ENCODE measurements at regions not wholly inside any gene's neighbourhood (a gene's known extent, or its start where the extent isn't known, plus 50 kb on each side); places are given as distances from the start of the nearest gene placed in this dataset.

DNA sequence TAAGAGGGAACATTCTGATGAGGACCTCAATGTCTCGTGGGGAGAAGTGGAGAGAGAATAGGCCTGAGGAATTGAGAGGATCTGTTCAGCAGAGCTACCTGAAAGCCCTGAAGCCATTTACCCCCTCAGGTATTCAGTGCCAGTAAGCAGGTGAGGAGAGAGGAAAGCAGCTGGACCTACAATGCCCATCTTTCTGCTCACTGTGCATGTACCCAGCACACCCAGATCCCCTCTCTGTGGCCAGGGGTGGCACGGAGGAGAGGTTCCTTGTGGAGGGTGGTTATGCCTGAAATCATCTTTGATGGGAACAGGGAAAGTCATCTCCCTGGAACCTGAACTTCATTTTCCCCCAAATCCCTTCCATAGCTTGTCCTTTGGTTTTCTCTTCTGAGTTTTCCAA is 277.8 kb upstream of the B3GAT1 start:
- DNase-seq (ENCODE audit: low spot score) = no peak

DNA sequence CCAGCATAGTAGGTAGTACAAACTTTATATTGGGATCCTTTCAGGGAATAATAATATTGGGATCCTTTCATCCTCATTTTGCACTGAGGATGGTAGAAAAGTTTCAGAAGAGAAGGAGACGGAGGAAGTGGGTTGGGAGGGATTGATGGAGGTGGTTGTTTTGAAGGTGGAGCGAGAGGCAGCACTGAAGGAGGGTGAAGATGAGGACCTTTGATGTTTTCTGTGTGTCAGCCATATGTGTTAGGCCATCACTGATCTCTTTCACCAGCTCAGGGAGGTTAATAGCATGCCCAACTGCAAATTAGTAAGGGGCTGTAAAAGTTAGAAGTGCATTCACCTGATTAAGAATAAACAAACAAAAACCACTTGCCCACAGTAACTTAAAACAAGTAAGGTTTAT is 275.5 kb upstream of the B3GAT1 start:
- no peak for DNase-seq (ENCODE audit: low spot score)

DNA sequence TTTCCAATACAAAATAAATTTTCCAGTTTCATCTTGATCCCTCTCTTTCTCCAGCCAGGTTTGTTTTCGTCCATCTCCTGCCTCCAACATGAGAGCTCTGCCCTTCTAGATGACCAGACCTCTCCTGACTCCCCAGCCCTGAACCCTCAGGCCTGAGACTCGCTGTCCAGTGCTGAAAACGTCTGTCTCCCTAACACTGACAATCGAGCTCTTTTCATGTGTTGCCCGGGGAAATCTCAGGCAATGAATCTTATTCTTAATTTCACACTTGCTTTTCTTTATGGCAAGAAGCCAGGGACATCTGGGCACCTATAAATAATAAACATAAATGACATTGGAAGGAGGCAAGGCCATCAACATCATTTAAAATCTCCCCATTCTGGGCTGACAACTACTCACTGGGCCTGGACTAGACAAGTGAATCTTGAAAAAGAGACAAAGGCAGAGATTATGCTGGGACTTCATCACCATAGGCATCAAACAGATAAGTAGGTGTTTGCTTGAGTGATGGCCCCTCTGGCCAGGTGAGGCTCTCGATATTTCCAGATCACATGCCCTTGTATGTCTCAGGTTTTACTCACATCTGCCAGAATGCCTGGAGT is 274.5 kb upstream of the B3GAT1 start:
- DNase-seq (ENCODE audit: low spot score) = no peak

DNA sequence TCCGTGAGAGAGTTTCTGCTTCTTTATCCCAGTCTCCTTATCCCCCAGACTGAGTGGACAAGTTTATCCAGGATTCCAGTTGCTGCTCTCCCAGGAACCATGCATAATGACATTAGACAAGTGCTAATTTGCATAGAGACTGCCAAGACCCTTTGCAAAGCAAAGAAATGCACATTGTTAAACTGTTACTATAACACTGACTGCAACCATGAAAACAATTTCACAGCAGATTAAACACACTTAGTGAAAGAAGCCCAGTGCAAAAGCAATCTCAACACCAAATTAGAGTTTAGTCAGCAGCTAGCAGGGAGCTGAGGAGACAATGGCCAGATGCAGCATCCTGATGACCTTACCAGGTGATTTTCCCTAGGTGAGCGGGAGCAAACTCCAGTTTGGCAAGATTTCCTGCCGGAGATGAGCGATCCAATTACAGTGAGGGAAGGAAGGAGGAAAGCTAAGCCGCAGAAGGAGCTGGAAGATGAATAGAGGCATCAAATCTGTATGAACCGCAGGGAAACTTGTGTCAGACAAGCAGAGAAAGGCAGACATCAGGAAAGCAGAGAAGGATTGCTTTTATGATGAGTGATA is 273.8 kb upstream of the B3GAT1 start:
- DNase-seq (ENCODE audit: low spot score) = peak; percentile 7

DNA sequence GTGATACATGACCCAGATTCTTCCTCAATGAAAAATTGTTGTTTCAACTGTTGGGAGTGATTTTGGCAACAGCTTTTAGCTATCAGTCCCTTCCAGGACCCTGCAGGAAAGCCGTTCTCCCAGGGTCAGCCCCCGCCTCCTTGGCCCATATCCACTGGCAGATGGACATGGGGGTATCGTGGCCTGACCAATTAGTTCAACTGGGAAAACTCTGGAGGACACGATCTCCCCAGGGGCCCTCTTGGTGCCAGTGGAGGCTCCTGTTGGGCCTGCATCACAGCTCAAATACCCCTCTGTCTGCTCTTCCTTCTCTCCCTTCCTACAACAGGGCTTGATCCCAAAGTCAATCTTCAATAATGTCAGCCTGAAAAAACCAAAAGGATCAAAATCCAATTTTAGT is 272.5 kb upstream of the B3GAT1 start:
- DNase-seq (ENCODE audit: low spot score) = no peak

GRCh38 chr11:134683860-134684259 is 271.8 kb upstream of the B3GAT1 start:
- DNase-seq (ENCODE audit: low spot score) = no peak

DNA sequence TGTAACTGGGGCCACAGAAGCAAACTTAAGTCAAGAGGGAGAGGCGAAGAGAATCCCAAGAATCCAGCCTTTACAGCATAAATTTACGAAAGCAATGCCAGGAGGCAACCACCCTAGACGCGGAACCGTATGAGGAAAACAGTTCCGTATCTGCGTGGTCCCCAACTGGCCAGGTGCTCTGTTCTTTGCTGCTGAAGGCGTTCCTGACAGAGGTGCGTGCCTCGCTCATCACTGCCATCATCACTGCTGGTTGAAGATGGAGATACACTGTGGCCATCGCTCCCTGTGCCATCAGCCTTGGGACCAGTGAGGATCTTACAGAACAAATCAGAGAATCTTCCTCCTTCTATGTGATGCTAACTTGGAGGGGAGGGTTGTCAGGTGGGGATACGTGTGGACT is 270.5 kb upstream of the B3GAT1 start:
- DNase-seq (ENCODE audit: low spot score) = no peak

DNA sequence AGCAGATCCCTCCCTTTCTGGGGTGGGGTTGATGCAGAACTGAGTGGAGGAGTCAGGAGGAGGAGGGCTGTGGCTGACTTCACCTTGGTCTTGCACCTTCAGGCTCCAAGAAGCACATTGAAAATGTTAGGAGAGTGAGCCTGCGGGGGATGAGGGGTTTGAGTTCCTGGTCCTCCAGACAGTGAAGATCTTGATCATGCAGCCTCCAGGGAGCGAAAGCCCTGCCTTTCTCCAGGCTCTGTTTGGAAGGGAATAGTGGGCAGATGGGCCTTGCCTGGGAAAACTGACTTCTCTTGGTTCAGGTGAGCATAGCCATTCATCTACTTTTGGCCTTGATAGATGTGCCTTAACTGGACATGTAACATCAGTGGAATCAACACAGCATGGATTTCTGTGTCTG is 267.6 kb upstream of the B3GAT1 start:
- DNase-seq (ENCODE audit: low spot score) = no peak

DNA sequence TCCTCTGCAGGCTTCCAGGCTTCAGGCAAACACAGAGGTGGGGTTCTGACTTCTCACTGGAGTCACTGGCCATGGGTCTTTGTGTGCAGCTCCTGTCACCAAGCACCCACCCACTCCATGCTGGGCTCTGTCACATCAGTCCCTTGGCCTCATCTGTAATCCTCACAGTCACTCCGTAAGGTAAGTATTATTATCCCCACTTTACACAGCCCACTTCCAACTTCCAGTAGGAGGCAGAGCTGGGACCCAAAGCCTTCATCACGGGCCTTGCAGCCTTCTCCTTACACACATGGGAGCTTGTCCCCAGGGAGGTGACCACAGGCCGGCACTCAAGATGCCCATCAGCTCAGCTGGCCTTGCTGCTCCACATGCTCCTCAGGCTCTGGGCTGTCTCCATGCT is 266.7 kb upstream of the B3GAT1 start:
- no peak for DNase-seq (ENCODE audit: low spot score)

DNA sequence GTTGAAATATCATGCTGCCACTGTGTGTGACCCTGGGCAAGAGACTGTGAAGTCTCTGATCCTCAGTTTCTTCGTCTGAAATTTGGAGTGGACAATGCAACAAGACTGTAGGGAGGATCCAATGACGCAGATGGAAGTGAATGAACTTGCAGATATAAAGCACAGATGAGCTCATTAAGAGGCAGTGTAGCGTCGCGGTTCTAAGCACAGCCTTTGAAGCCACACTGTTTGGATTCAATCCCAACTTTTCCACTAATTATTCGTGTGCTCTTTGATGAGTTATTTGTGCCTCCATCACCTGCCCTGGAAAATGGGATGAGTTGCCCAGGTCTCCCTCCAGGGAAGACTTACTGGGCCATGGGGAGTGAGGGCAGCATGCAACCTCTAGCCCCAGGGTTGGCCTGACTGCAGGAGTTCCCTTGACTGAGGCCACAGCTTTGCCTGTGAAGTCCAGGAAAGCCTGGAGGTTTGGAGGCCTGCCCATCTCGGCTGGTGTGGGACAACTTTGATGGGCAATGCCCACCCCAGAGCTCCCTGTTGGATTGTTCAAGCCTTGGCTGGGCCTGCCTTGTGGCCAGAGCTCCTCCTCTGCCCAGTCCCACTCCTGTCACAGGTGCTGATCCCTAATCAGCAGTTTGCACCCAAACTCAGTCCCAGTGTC is 266.0 kb upstream of the B3GAT1 start:
- no peak for DNase-seq (ENCODE audit: low spot score)

- DNase-seq (ENCODE audit: low spot score) = no peak
These were observed 265.4 kb upstream of the B3GAT1 start for GRCh38 chr11:134677397-134677822.

DNA sequence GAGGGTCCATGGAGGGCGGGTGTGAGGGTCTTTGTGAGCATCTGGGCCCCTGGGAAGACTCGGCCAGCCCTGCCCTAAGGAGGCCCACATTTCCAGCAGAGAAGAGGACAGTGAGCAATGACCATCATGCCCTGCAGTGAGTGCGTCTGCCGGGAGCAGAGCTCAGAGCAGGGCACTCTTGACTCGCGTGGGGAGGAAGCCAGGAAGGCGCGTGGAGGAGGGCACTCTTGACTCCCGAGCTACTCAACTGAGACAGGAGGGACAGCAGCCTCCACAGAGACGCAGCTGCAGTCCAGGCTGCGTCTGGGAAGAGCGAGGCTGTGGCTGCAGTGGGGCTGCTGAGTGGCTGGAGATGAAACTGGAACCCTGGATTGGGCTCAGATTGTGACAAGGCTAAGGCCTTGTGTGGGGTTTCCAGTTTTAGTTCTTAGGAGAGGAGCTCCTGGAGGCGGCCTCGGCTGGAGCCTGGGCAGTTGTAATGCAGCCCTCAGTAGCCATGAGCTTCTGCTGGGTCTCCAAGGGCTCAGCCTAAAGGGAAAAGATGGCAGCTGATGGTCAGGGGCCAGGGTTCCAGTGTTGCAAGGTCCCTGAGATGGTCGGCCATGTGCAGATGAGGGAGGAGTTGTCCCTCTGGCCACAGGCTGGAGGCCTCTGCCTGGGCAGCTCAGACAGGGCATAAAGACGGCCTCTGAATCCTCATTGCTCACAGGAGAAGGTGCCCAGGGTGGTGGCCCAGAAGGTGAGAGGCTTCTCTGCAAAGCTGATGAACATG is 264.7 kb upstream of the B3GAT1 start:
- DNase-seq (ENCODE audit: low spot score) = no peak

DNA sequence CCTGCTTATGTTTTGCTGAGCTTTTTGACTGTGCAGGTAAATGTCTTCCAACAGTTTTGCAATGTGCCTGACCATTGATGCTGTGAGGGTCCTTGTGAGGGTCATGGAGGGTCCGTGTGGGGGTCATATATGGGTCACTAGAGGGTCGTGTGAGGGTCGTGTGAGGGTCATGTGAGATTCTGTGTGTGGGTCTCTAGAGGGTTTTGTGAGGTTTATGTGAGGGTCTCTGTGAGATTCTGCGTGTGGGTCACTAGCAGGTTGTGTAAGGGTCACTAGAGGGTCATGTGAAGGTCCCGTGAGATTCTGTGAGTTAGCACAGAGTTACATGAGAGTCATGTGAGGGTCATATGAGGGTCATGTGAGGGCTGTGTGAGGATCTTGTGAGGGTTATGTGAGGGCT is 263.9 kb upstream of the B3GAT1 start:
- DNase-seq (ENCODE audit: low spot score) = no peak

DNA sequence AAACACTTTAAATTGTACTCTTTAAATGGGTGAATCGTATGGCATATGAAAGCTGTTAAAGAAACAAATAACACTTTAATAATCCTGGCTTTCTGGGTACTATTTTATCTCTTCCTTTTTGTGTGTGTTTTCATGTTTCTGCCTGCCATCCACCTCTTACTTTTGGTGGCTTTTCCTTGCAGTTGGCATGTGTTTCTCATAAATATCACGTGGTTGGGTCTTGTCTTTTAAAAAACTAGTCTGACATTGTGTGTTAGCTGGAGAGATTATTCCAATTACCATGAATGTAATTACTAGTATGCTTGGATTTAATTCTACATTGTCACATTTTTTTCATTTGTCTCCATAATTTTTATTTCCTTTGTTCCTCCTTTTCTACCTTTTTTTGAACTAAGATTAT is 262.9 kb upstream of the B3GAT1 start:
- DNase-seq (ENCODE audit: low spot score) = no peak

GRCh38 chr11:134670961-134671370 is 258.9 kb upstream of the B3GAT1 start:
- no peak for DNase-seq (ENCODE audit: low spot score)

DNA sequence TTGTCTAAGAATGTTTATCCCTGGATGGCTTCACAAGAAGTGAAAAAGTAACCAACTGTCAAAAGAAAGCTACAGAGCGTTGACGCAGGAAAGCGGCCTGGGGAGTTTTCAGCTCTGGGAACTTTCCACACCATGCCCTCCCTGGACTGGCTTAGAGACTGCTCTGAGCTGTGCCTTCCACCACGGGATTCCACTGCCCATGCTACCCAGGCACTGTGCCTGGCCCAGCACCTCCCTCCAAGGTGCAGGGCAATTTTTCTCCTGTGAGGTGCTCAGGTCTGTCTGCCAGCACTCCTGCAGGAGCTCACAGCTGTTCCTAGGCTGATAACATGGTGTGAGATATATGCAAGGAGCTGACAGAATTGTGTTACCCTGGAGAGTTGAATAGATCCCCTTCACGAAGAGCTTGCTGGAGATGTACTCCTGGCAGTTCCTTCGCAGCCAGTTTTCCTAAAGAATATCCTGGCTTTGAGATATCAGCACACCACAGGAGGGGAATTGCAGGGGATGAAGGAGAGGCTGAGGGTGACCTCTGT is 258.3 kb upstream of the B3GAT1 start:
- no peak for DNase-seq (ENCODE audit: low spot score)

DNA sequence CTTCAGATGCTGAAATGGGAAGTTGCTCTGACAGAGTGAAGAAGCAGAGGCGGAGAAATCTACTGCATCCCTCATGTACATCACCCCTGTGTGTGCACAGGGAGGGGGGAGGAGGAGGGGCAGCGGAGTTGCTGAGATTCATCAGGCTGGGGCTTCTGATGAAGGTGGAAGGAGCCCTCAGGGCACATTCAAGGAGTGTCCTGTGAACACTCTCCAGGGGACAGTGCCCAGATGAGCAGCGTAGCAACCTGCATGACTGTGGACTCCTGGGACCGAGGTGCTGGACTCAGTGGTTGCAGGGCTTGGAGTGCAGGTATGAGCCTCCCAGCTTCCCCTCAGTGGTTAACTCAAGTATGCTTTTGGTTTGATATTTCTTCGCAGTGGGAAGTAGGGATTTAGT is 257.8 kb upstream of the B3GAT1 start:
- no peak for DNase-seq (ENCODE audit: low spot score)

GRCh38 chr11:134668796-134669195 is 256.8 kb upstream of the B3GAT1 start:
- DNase-seq (ENCODE audit: low spot score) = no peak

DNA sequence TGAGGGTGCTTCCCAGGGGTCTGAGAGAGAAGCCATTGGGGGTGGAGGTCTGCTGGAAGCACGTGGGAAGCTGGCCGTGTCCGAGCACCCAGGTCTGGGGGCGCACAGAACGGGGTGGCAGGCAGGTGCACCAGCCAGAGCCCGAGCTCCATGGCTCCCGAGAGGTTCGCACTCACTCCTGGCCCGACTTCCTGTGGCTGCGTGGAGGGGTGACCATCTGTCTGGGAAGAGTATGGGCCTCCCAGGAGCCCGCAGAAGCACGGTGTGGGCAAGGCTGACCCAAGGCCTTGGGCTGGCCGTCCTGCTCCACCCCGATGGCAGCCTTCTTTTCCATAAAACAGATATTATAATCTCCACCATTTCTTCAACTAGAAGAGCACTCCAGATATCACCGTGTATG is 256.0 kb upstream of the B3GAT1 start:
- DNase-seq (ENCODE audit: low spot score) = no peak

DNA sequence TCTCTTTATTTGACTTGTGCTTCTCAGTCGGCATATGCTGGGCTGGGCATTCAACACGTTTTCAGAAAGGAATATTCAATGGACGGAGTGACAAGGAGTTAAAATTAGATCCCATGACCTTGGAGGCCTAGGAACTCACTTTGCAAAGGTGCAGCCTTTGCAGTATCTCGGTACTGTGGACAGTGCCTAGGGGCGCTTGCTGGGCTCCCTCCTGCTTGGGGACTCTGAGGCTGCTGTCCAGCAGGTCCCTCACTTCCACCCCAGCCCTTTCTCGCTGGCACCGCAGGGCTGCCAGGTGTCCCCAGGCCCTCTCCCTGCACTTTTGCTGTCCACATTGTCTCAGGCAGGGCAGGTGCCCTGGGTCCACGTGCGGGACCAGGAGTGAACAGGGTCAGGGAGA is 255.5 kb upstream of the B3GAT1 start:
- no peak for DNase-seq (ENCODE audit: low spot score)

DNA sequence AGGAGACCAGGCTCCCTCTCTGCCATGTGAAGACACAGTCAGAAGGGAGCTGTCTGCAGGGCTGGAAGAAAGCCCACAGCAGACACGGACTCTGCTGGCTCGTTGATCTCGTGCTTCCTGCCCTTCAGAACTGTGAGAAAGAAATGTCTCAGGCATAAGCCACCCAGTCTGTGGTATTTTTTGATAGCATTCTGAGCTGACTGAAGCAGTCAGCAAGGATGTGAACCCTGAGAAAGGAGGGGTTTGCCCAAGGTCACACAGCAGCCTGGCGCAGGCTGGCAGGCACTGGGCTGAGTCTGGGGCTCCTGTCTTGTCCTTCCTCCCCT is 255.1 kb upstream of the B3GAT1 start:
- DNase-seq (ENCODE audit: low spot score) = no peak

DNA sequence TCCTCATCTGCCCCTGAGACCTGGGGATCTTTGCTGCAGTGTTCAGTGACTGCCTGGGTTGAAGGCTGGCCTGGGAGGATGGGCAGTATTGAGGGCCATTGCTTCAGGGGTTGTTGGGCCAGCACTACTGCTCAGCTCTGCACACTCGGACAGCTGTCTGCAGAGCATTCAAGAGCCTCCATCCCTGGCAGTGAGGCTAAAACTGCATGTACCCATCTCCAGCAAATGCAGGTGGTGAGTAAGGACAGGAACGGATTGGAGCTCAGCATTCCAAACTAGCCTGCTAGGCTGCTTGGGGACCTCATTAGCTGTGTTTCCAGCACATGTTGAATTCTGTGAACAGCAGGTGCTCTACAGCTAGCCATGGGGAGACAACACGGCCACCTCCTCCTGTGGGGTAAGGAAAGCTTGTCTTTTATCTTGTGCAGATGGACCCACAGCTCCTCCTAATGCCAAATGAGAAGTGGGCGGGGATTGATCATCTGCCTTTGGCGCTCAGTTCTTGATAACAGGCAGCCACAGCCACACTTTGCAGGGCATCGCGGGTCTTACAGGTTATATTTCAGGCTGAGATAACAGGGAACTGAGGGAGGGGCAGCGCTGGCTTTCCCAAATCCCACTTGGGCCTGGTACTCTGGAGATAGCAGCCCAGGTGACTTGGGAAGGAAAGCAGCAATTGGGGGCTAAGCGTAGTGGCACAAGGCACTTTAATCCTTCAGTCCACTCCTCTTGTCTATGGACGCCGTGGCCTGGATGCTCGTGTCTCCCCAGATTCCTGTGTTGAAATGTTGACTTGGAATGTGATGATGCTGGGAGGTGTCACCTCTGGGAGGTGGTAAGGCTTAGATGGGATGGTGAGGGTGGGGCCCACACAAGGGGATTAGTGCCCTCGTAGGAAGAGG is 254.5 kb upstream of the B3GAT1 start:
- DNase-seq (ENCODE audit: low spot score) = no peak

All from globus pallidus (tissue), 1 donor.